ENCODE measurements at regions not wholly inside any gene's neighbourhood (a gene's known extent, or its start where the extent isn't known, plus 50 kb on each side); places are given as distances from the start of the nearest gene placed in this dataset.

GRCh38 chr2:83960371-83960770, 498.7 kb downstream of the SUCLG1 start:
- Histone ChIP-seq H3K9me3 (no peaks in the 10 kb centered on the region), H3K36me3 (no peaks in the 10 kb centered on the region), H3K27me3 (no peaks in the 10 kb centered on the region), H3K27ac (no peak overlapping the region), H3K4me1 (no peaks in the 10 kb centered on the region), H3K4me3 (no peak overlapping the region)
- intact Hi-C loops (cut with DNase I; ENCODE audit: low total_unique reads): no loop called here
- DNase-seq (ENCODE audit: low spot score in 2 of 2): no peak
- TF ChIP-seq POLR2AphosphoS5 (IDR thresholded peaks at IDR 0.05): no peak
- TF ChIP-seq POLR2A (IDR thresholded peaks at IDR 0.05): no peak
- TF ChIP-seq, protein P1, sequence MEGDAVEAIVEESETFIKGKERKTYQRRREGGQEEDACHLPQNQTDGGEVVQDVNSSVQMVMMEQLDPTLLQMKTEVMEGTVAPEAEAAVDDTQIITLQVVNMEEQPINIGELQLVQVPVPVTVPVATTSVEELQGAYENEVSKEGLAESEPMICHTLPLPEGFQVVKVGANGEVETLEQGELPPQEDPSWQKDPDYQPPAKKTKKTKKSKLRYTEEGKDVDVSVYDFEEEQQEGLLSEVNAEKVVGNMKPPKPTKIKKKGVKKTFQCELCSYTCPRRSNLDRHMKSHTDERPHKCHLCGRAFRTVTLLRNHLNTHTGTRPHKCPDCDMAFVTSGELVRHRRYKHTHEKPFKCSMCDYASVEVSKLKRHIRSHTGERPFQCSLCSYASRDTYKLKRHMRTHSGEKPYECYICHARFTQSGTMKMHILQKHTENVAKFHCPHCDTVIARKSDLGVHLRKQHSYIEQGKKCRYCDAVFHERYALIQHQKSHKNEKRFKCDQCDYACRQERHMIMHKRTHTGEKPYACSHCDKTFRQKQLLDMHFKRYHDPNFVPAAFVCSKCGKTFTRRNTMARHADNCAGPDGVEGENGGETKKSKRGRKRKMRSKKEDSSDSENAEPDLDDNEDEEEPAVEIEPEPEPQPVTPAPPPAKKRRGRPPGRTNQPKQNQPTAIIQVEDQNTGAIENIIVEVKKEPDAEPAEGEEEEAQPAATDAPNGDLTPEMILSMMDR (IDR thresholded peaks at IDR 0.05): no peak

DNA sequence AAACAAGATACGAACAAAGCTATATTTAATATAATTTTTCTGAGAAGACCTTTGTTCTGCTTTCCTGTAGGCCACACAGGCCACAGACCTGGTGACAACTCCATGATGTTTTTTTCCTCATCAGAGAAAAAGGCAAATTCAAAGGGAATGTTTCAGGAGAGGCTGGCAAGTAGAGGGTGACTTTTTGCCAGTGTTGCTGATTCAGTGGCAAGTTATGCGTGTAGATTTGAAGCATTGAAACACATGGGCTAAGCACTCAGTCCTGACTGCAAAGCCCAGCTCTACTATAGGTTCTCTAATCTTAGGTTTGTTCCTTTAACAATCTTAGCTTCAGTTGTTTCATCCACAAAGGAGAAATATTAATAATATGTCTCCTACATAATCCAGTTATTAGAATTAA, 499.8 kb downstream of the SUCLG1 start:
- Histone ChIP-seq H3K4me1 (no peaks in the 10 kb centered on the region), H3K36me3 (no peaks in the 10 kb centered on the region), H3K4me3 (no peak overlapping the region), H3K9me3 (no peaks in the 10 kb centered on the region), H3K27ac (no peak overlapping the region), H3K27me3 (no peaks in the 10 kb centered on the region)
- intact Hi-C loops (cut with DNase I; ENCODE audit: low total_unique reads): no loop called here
- no peak for TF ChIP-seq POLR2A (IDR thresholded peaks at IDR 0.05)
- TF ChIP-seq, protein P1 (IDR thresholded peaks at IDR 0.05): no peak
- TF ChIP-seq POLR2AphosphoS5 (IDR thresholded peaks at IDR 0.05): no peak
- DNase-seq (ENCODE audit: low spot score in 2 of 2): no peak

DNA sequence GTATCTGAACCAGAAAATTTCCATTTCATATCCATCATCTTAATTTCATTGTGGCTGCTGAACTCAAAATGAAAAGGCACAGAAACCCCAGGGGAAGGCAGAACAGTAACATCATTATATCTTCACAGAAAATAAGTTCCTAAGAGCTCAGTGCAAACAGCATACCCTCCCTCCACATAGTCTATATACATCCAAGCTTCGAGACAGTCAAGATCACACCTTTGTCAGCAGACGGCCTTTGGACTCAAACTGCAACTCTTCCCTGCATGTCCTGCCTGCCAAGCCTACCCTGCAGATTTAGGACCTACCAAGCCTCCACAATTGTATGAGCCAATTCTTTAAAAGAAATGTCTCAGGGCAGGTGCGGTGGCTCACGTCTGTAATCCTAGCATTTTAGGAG, 502.1 kb downstream of the SUCLG1 start:
- intact Hi-C loops (cut with DNase I; ENCODE audit: low total_unique reads): no loop called here
- no peak overlapping the region for H3K27ac ChIP-seq
- H3K4me3 ChIP-seq: no peak overlapping the region
- no peaks in the 10 kb centered on the region for H3K27me3 ChIP-seq
- no peaks in the 10 kb centered on the region for H3K9me3 ChIP-seq
- DNase-seq (ENCODE audit: low spot score in 2 of 2): no peak
- no peaks in the 10 kb centered on the region for H3K36me3 ChIP-seq
- no peak for TF ChIP-seq POLR2AphosphoS5 (IDR thresholded peaks at IDR 0.05)
- H3K4me1 ChIP-seq: no peaks in the 10 kb centered on the region

DNA sequence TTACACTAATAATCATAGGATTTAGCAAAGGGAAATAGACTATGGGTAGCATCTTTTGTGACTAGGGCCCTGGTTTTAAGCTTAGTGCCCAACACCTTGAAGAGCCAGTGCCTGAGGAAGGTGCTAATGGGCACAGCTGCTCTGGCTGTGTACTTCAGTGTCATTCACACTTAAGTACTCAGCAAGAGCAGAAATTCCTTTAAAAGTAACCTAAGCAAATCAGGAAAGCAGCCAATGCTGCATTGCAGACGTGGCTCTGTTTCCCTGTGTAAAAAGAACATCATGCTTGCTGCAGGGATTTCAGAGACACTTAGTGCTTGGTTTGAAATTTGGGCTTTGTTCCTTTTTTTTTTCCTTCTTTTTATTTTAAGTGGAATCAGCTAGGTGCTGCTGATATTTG, 505.4 kb downstream of the SUCLG1 start:
- Histone ChIP-seq H3K4me1 (no peaks in the 10 kb centered on the region), H3K27ac (no peak overlapping the region), H3K9me3 (no peaks in the 10 kb centered on the region), H3K36me3 (no peaks in the 10 kb centered on the region), H3K27me3 (no peaks in the 10 kb centered on the region), H3K4me3 (no peak overlapping the region)
- DNase-seq (ENCODE audit: low spot score in 2 of 2): no peak
- TF ChIP-seq, protein P1 (IDR thresholded peaks at IDR 0.05): no peak
- TF ChIP-seq POLR2A (IDR thresholded peaks at IDR 0.05): no peak
- intact Hi-C loops (cut with DNase I; ENCODE audit: low total_unique reads): no loop called here

DNA sequence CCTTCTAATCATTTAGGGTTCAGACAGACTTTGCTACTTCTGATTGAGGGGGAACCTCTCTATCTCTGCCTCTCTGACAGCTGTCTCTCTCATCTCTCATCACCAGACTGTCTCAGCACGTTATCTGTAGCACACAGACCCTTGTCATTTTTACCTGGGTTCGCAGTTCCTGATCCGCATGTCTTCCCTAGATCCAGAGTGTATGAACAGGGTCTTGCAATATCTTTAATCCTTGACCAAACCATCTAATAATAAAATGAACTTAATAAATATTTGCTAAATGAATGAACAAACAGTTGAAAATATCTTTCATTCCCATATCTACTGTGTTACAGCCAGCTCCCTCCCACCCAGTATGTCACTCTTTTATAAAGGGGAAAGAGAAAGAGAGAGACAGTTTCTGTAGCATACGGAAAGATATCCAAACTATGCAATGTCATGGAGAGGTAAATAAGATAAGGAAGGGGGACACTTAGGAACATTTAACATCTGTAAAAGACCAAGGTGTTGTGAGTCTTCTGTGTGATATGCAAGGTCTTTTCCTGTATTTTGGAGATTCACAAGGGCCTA, 507.6 kb downstream of the SUCLG1 start:
- Histone ChIP-seq H3K9me3 (no peaks in the 10 kb centered on the region), H3K36me3 (no peaks in the 10 kb centered on the region), H3K27ac (no peak overlapping the region), H3K27me3 (no peaks in the 10 kb centered on the region), H3K4me3 (no peak overlapping the region), H3K4me1 (no peaks in the 10 kb centered on the region)
- no peak for TF ChIP-seq POLR2AphosphoS5 (IDR thresholded peaks at IDR 0.05)
- TF ChIP-seq, protein P1 (IDR thresholded peaks at IDR 0.05): no peak
- TF ChIP-seq POLR2A (IDR thresholded peaks at IDR 0.05): no peak
- DNase-seq (ENCODE audit: low spot score in 2 of 2): no peak
- intact Hi-C loops (cut with DNase I; ENCODE audit: low total_unique reads): no loop called here

GRCh38 chr2:83949361-83949760, 509.7 kb downstream of the SUCLG1 start:
- DNase-seq (ENCODE audit: low spot score in 2 of 2): no peak
- Histone ChIP-seq H3K4me3 (no peak overlapping the region), H3K4me1 (no peaks in the 10 kb centered on the region), H3K36me3 (no peaks in the 10 kb centered on the region), H3K27ac (no peak overlapping the region), H3K27me3 (no peaks in the 10 kb centered on the region), H3K9me3 (no peaks in the 10 kb centered on the region)
- intact Hi-C loops (cut with DNase I; ENCODE audit: low total_unique reads): no loop called here
- TF ChIP-seq POLR2AphosphoS5 (IDR thresholded peaks at IDR 0.05): no peak

All from breast epithelium (tissue), 4 donors.